H7 (cell line): ENCODE measurements at regions not wholly inside any gene's neighbourhood (a gene's known extent, or its start where the extent isn't known, plus 50 kb on each side); places are given as distances from the start of the nearest gene placed in this dataset.
A peak's percentile ranks its signal among the peaks of the same experiment; 100 is the strongest.

Experiments
- DNase-seq: peaks from one replicate; pipeline ENCODE4 v3.0.0; 2012
- H3K27me3 ChIP-seq: 2 replicates; pipeline ENCODE4 v1.6.0; 2011; ENCODE audit warnings: mild to moderate bottlenecking, low read length; ENCODE audit not compliant: control insufficient read depth, insufficient read depth
- H3K36me3 ChIP-seq: replicated peaks from 2 replicates; pipeline ENCODE4 v1.5.1; 2011; ENCODE audit warnings: low read length; ENCODE audit not compliant: control insufficient read depth, insufficient read depth
- H3K4me3 ChIP-seq: 2 replicates; pipeline ENCODE4 v1.5.1; 2011; ENCODE audit warnings: low read depth, mild to moderate bottlenecking, control low read depth, low read length, moderate library complexity; ENCODE audit not compliant: insufficient read depth

DNA sequence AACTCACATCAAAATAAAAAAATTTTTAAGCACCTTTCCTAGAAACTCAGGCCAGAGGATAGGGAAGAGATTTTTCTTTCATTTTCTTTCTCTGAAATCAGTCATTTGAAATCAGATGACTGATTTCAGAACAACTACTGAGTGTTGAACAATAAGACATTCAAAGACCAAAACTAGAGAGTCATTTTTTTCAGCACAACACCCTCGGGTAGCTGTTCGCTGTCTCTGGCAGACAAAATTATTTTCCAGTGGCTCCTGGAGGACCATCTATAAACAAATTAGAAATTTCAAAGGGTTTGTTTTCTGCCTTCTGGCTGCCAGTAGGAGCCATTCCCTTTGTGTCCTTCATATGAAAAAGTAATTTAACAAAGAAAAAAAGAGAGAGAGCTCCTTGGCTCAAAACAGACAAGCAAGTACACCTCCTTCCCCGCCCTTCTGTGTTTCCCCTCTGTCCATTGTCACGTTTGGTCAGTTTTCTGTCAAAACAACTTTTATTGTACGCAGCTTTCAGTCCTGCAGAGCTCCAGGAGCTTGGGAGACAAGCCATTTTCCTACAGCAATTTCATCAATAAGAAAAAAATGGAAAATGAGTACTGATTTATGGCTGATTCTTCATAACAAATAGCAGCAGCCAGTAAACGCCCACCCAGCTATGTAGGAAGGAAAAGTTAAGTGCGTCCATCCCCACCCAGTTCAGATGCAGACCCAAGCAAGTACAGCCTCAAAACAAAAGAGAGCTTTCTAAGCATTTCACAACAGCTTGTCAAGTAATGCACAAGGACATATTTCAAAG lies 405.2 kb downstream of the ZNF608 start:
- no peak for DNase-seq
- Histone ChIP-seq H3K4me3 (no peak overlapping the region), H3K27me3 (no peaks in the 10 kb centered on the region), H3K36me3 (no peaks in the 10 kb centered on the region)

DNA sequence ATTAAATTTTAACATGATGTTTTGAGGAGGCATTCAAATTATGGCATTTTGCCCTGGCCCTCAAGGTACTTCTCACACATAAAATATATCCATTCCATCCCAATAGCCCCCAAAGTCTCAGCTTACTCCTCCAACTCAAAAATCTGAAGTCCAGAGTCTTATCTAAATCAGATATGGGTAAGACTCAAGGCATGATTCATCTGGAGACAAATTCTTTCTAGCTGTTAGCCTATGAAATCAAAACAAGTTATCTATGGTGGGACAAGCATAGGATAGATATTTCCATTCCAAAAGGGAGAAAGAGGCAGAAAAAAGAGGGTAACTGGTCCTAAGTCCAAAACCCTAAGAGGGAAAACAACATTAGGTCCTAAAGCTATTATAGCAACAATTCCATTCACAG lies 408.4 kb downstream of the ZNF608 start:
- no peak for DNase-seq
- no peak overlapping the region for H3K4me3 ChIP-seq
- no peaks in the 10 kb centered on the region for H3K36me3 ChIP-seq

DNA sequence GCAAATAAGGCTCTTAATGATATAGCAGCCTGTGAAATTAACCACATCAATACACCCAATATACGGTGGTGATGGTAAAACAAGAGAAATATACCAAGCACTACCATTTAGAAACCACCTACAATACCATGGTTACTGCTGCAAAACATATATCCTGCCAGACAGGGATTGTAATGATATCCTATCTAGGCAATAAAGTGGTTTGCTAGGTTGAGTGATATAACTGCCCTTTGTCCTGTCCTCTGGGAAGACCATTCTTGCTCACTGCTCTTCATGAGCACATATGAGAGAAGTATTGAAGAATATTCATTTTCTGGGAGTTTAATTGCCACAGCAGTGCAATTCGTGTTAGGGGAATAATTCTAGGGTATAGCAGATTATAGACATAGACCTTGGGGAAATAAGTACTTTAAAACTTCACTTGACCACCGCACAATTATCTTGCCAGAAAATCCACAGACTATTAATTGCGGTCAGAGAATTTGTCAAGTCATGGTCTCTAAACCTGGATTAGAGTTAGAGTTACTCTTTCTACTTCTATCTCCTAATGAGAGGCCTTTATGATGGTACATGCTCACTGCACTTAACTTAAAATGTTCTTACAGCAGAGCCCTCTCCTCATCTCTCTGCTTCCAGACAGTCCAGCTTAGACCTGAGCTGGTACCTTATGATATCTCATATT lies 413.0 kb downstream of the ZNF608 start:
- no peak for DNase-seq
- Histone ChIP-seq H3K27me3 (no peaks in the 10 kb centered on the region), H3K36me3 (no peaks in the 10 kb centered on the region; the same call in 1 of the 2 replicates), H3K4me3 (no peak overlapping the region)

More for the DNA sequence above, 408.4 kb downstream of the ZNF608 start:
- no peaks in the 10 kb centered on the region for H3K27me3 ChIP-seq

DNA sequence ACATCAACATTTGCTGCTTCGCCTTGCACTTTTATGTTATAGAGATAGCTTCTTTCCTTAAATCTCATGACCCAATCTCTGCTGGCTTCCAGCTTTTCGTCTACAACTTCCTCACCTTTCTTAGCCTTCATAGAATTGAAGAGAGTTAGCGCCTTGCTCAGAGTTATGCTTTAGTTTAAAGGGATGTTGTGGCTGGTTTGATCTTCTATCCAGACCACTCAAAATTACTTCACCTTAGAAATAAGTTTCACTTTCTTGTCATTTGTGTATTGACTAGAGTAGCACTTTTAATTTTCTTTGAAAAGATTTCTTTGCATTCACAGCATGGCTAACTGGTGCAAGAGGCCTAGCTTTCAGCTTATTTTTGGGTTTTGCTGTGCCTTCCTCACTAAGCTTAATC lies 414.2 kb downstream of the ZNF608 start:
- no peak for DNase-seq
- Histone ChIP-seq H3K27me3 (no peaks in the 10 kb centered on the region), H3K4me3 (no peak overlapping the region), H3K36me3 (no peaks in the 10 kb centered on the region; the same call in 1 of the 2 replicates)

DNA sequence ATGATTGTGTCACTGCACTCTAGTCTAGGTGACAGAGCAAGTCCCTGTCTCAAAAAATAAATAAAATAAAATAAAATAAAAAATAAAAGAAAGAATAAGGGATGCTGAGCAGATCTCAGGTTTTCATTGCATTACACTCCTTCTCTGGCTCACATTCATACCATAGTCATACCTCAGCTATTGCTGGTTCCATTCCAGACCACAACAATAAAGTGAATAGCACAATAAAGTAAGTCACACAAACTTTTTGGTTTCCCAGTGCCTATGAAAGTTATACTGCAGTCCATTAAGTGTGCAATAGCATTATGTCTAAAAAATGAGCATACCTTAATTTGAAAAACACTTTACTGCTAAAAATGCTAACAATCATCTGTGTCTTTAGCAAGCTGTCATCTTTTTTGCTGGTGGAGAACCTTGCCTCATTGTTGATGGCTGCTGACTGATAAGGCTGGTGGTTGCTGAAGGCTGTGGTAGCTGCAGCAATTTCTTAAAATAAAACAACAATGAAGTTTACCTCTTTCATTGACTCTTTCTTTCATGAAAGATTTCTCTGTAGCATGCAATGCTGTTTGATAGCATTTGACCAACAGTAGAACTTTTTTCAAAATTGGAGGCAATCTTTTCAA lies 415.7 kb downstream of the ZNF608 start:
- H3K4me3 ChIP-seq: no peak overlapping the region
- DNase-seq: no peak
- H3K36me3 ChIP-seq: no peaks in the 10 kb centered on the region; the same call in 1 of the 2 replicates
- H3K27me3 ChIP-seq: no peaks in the 10 kb centered on the region

DNA sequence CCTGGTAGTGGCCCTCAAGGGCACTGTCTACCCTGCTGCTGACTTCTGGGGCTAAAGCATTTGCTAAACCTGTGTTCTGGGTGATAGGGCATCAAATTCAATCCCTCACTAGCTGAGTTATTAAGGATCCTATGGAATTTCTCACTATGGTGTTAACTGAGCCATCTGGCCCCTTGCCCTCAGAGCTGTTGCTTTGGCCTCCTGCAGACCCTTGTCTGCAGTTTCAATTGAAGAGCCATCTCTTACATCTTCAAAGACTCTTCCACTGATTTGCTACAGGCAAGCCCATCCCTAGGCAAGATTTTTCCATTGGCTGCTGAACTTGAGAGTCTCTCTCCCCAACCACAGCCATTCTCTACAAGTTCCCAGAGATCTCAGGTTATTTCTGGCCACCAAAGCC lies 418.2 kb downstream of the ZNF608 start:
- Histone ChIP-seq H3K36me3 (no peaks in the 10 kb centered on the region; the same call in 1 of the 2 replicates), H3K4me3 (no peak overlapping the region), H3K27me3 (no peaks in the 10 kb centered on the region)
- DNase-seq: no peak

DNA sequence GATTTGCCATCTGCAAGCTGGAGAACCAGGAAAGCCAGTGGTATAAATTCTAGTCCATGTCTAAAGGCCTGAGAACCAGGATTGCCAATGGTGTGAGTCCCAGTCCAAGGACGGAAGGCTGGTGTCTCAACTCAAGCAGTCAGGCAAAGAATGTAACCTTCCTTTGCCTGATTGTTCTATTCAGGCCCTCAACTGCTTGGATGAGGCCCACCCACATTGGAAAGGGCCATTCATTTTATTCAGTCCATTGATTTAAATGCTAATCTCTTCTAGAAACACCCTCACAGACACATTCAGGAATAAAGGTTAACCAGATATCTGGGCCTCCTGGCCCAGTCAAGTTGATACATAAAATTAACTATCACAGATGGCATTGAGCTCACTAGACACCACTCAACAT lies 427.8 kb downstream of the ZNF608 start:
- H3K4me3 ChIP-seq: no peak overlapping the region
- no peaks in the 10 kb centered on the region; the same call in 1 of the 2 replicates for H3K36me3 ChIP-seq
- DNase-seq: no peak
- H3K27me3 ChIP-seq: no peaks in the 10 kb centered on the region

DNA sequence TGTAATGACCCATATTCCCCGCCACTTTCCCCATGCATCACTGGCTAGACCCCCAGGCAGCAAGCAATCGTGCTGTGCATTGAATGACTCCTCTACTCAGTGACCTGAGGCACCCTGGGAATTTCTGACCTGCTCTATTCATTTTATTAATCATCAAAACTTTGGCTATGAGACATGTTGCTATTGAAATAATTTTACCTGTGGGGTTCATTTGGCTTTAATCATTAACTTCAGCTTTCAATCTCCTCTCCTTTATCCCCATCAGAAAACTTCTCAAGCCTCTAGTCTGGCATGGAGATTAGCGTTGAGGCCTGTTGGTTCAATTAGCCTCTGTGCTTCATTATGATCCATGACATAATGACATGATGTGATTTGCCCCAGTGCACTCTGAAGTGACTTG lies 429.0 kb downstream of the ZNF608 start:
- Histone ChIP-seq H3K27me3 (no peaks in the 10 kb centered on the region), H3K4me3 (no peak overlapping the region), H3K36me3 (no peaks in the 10 kb centered on the region; the same call in 1 of the 2 replicates)
- DNase-seq: no peak

DNA sequence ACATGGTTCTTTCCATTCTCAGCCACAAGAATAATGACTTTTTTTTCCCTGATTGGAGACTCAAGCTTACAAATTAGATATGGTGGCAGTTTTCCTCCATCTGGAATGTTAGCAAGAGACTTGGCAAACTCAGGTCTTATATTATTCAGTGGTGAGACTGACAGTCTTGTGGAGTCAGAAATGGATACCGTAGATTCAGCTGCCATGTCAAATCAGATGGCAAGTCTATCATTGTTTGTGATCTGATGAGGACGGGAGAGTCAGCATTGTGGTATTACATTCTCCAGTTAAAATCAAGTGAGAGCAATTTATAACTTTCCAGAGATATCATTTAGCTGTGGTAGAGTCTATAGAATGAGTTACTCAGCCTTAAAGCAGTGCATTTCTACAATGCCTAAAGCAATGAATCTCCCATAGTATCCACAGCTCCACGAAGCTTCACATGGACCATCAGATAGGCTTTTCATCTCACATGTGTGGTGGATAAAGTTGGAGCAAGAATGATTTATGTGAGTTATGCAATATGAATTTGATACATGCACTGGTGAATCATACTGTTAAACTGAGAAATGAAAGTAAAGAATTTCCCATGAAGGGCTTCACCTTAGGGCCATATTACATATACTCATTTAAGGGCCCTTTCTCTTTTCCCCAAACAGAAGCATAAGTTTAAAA lies 430.6 kb downstream of the ZNF608 start:
- Histone ChIP-seq H3K4me3 (no peak overlapping the region), H3K36me3 (no peaks in the 10 kb centered on the region; the same call in 1 of the 2 replicates), H3K27me3 (no peaks in the 10 kb centered on the region)
- DNase-seq: no peak

DNA sequence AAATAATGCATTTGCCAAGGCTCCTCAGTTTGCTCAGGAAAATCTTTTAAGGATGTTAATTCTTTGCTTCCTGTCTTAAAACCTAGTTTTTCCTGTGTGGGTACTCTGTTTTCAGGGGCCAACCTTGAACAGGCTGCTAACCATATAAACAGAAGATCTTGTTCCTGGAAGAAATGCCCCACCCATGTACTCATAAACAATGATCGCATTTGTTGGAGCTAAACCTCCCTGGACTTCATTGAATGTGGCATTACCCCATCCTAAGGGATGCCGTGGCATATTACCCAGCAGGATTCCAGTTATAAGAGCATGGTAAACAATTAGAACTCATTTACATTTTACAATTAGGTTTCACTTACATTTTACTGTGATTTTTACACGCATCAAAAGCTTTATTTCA lies 436.0 kb downstream of the ZNF608 start:
- DNase-seq: no peak

DNA sequence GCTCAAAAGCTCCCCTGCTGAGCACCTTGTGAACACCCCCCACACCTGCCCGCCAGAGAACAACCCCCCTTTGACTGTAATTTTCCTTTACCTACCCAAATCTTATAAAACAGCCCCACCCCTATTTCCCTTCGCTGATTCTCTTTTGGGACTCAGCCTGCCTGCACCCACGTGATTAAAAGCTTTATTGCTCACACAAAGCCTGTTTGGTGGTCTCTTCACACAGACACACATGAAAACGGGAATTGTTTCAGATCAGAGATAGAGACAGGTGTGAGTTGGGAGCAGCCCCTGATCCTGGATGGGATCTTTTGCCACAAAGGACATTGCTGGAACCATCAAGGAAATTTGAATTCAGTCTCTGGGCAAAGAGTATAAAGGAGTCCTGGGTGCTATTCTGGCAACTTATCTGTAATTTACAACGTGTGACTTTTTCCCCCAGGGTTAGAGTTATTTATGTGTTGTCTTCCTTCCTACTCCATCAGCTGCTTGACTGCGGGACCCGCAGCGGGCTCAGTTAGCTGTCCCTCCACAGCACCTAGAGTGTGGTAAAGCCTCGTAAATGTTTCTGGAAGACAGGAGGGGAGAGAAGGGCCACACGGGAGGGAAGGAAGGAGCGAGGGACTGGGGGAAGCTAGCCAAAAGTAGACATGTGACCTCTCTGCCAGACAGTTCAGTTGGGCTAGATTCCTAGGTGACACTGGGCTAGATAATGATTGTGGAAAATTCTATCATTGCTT lies 437.0 kb downstream of the ZNF608 start:
- no peaks in the 10 kb centered on the region; the same call in 1 of the 2 replicates for H3K36me3 ChIP-seq
- DNase-seq: peak; percentile 14
- H3K27me3 ChIP-seq: no peaks in the 10 kb centered on the region
- peak overlapping the region; percentile 19; the same call in 1 of the 2 replicates for H3K4me3 ChIP-seq

More for the DNA sequence above, 436.0 kb downstream of the ZNF608 start:
- Histone ChIP-seq H3K36me3 (no peaks in the 10 kb centered on the region; the same call in 1 of the 2 replicates), H3K27me3 (no peaks in the 10 kb centered on the region), H3K4me3 (no peak overlapping the region)

DNA sequence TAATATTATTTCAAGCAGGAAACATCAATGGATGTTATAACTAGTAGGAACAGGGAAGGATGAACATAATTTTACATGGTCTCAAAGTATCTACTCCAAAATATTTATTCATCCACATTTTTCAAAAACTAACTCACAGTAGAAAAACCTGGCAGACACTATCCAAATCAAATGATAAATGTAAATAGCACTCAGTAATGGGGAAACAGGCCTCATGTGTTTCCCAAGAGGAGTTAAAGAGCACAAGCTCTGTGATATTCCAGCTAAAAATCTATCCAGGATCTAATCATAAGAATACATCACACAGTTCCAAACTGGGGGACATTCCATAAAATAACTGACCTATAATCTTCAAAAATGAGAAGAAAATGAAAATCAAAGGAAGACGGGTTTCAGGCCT lies 443.1 kb downstream of the ZNF608 start:
- Histone ChIP-seq H3K27me3 (no peaks in the 10 kb centered on the region), H3K4me3 (no peak overlapping the region), H3K36me3 (no peaks in the 10 kb centered on the region)
- DNase-seq: no peak

DNA sequence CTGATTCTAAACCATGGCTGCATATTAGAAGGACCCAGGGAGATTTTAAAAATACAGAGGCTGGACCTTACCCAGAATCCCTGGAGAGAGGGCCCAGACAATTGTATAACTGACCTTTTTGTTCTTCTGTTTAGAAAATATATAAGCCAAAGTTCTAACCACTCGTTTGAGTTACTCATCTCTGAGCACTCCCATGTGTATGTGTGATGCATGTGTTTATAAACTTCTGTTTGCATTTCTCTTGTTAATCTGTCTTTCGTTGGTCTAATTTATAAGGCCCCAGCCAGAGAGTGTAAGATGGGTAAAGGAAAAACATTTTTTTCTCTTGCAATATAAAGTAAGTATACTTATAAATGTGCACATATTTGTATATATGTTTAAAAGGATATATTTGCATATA lies 443.9 kb downstream of the ZNF608 start:
- Histone ChIP-seq H3K36me3 (no peaks in the 10 kb centered on the region), H3K4me3 (no peak overlapping the region), H3K27me3 (no peaks in the 10 kb centered on the region)
- DNase-seq: no peak

DNA sequence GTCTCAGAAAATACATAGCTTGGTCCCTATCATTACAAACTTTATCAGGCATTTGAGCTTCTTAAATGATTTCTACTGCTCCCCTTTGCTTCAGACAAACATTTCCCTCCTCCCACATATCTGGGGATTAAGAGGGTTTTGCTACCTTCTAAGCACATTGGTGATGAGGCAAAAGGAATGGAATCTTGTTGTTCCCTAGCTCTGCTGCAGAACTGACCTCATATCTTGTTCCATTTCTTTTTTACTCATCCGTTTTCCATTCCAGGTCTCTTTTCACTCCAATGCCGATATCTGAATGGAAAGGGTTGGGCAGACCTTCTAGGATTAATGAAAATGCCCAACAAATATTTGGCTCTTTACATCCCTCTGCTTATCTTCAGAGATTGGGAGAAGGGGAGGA lies 444.6 kb downstream of the ZNF608 start:
- no peak for DNase-seq

More for the DNA sequence above, 444.6 kb downstream of the ZNF608 start:
- no peak overlapping the region for H3K4me3 ChIP-seq
- H3K36me3 ChIP-seq: no peaks in the 10 kb centered on the region
- H3K27me3 ChIP-seq: no peaks in the 10 kb centered on the region
